ENCODE measurements at regions not wholly inside any gene's neighbourhood (a gene's known extent, or its start where the extent isn't known, plus 50 kb on each side); places are given as distances from the start of the nearest gene placed in this dataset.

- intact Hi-C loops (cut with DNase I): no loop called here
- no peak for DNase-seq
- no peak overlapping the region for H3K27ac ChIP-seq (ENCODE audit: low read length)
- no peak for ATAC-seq
- 78% methylated on average over 9 of the region's 9 CpGs for WGBS
- H3K9me3 ChIP-seq (ENCODE audit: control insufficient read depth, low read length): no peaks in the 10 kb centered on the region
- H3K27me3 ChIP-seq (ENCODE audit: control insufficient read depth, insufficient read depth): peaks cover 2% of the 10 kb centered on the region
- no peak overlapping the region for H3K4me3 ChIP-seq (ENCODE audit: low read length)
- H3K4me1 ChIP-seq (ENCODE audit: control insufficient read depth, insufficient read depth, low read length): no peaks in the 10 kb centered on the region
These were observed 55.4 kb upstream of the CAMK1G start for GRCh38 chr1:209527993-209528717.

DNA sequence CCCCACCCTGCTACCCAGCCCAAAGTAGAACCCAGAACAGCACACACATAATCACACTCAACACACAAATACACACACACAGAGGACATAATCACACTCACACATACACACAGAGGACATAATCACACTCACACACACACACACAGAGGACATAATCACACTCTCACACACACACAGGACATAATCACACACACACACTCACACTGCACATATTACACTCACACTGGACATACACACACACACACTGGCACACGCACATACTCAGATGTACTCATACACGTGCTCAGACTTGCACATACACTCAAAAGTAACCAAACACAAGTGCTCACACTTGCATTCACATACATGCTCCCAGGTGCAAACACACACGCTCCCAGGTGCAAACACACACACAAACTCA lies 54.3 kb upstream of the CAMK1G start:
- Histone ChIP-seq H3K4me1 (ENCODE audit: control insufficient read depth, insufficient read depth, low read length) (no peaks in the 10 kb centered on the region), H3K27me3 (ENCODE audit: control insufficient read depth, insufficient read depth) (peaks cover 2% of the 10 kb centered on the region), H3K9me3 (ENCODE audit: control insufficient read depth, low read length) (no peaks in the 10 kb centered on the region), H3K4me3 (ENCODE audit: low read length) (no peak overlapping the region), H3K27ac (ENCODE audit: low read length) (no peak overlapping the region)
- intact Hi-C loops (cut with DNase I): no loop called here
- DNase-seq (no peak), ATAC-seq (no peak)
- 69% methylated on average over 3 of the region's 3 CpGs for WGBS

GRCh38 chr1:209531006-209531405 lies 52.5 kb upstream of the CAMK1G start:
- Histone ChIP-seq H3K4me1 (ENCODE audit: control insufficient read depth, insufficient read depth, low read length) (no peaks in the 10 kb centered on the region), H3K4me3 (ENCODE audit: low read length) (no peak overlapping the region), H3K27me3 (ENCODE audit: control insufficient read depth, insufficient read depth) (peaks cover 2% of the 10 kb centered on the region), H3K27ac (ENCODE audit: low read length) (no peak overlapping the region), H3K9me3 (ENCODE audit: control insufficient read depth, low read length) (no peaks in the 10 kb centered on the region)
- intact Hi-C loops (cut with DNase I): no loop called here
- DNase-seq (no peak), ATAC-seq (no peak)
- WGBS: 71% methylated on average over 4 of the region's 4 CpGs

DNA sequence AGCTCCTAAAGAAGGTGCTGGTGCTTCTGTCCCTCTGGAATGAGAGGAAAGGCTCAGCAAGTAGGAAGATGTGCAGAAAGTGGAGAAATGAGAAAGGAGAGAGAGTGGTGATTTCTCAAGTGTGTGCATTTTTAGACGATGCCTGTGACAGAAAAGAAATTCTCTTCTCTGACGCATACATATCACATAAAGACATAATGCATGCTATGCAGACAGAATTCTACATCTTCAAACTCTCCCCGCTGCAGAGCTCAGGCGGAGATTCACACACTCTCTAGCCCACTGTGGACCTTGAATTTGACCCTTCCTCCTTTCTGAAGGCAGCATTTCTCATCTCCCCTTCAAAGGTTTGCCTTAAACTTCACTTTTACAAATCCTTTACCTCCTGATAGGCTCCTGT lies 52.0 kb upstream of the CAMK1G start:
- Histone ChIP-seq H3K27me3 (ENCODE audit: control insufficient read depth, insufficient read depth) (peaks cover 2% of the 10 kb centered on the region), H3K9me3 (ENCODE audit: control insufficient read depth, low read length) (no peaks in the 10 kb centered on the region), H3K4me3 (ENCODE audit: low read length) (no peak overlapping the region), H3K4me1 (ENCODE audit: control insufficient read depth, insufficient read depth, low read length) (no peaks in the 10 kb centered on the region), H3K27ac (ENCODE audit: low read length) (no peak overlapping the region)
- DNase-seq (no peak), ATAC-seq (no peak)
- intact Hi-C loops (cut with DNase I): no loop called here
- WGBS: 65% methylated on average over 4 of the region's 4 CpGs

Small RNA genes in the stretch of these regions (microRNA-seq; reads per million reads assigned to microRNA genes)
- 0.84 to 1.6 reads per million in 2 donors for gene MIR205
